ENCODE measurements at regions not wholly inside any gene's neighbourhood (a gene's known extent, or its start where the extent isn't known, plus 50 kb on each side); places are given as distances from the start of the nearest gene placed in this dataset.

DNA sequence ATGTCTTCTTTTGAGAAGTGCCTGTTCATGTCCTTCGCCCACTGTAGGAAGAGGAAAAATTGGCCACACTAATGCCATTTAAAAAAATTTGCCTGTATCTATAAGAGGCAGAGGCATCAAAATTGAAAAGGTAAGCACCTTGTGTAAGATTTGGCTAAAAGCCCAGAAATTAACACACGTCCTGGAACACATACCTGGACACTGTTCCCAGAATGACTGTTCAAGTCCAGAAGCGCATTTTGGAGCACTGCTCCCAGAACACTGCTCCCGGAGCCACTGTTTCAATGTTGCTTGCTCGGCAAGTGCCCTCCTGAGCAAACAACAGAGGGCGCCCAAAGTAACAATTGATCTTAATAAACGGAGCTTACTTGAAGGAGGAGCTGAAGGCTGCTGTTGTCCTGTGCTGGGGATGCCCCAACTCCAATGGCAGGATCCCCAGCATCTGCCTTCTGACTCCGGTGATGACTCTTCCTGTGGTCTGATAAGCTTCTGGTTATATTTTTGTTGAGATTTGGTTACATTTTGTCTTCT is 1958.6 kb downstream of the C4orf33 start:
- TF ChIP-seq, protein P1, sequence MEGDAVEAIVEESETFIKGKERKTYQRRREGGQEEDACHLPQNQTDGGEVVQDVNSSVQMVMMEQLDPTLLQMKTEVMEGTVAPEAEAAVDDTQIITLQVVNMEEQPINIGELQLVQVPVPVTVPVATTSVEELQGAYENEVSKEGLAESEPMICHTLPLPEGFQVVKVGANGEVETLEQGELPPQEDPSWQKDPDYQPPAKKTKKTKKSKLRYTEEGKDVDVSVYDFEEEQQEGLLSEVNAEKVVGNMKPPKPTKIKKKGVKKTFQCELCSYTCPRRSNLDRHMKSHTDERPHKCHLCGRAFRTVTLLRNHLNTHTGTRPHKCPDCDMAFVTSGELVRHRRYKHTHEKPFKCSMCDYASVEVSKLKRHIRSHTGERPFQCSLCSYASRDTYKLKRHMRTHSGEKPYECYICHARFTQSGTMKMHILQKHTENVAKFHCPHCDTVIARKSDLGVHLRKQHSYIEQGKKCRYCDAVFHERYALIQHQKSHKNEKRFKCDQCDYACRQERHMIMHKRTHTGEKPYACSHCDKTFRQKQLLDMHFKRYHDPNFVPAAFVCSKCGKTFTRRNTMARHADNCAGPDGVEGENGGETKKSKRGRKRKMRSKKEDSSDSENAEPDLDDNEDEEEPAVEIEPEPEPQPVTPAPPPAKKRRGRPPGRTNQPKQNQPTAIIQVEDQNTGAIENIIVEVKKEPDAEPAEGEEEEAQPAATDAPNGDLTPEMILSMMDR (IDR thresholded peaks at IDR 0.05) = no peak
- TF ChIP-seq ZFX (IDR thresholded peaks at IDR 0.05; ENCODE audit: borderline replicate concordance) = no peak
